ENCODE measurements at regions not wholly inside any gene's neighbourhood (a gene's known extent, or its start where the extent isn't known, plus 50 kb on each side); places are given as distances from the start of the nearest gene placed in this dataset.

DNA sequence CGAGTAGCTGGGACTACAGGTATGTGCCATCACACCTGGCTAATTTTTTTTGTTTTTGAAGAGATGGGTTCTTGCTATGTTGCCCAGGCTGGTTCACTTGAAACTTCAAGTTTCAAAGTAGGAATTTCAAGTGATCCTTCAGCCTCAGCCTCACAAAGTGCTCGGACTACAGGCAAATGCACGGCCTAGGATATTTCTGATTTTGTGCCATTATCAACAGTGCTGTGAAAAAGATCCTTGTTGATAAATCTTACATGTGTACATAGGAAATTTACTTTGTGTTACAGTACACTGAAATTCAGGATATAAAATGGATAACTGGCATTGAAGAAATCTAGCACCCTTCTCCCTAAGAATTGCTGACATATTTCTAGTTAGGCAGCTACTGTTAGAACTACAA is 184.6 kb upstream of the PRDM1 start:
- DNase-seq: no peak

DNA sequence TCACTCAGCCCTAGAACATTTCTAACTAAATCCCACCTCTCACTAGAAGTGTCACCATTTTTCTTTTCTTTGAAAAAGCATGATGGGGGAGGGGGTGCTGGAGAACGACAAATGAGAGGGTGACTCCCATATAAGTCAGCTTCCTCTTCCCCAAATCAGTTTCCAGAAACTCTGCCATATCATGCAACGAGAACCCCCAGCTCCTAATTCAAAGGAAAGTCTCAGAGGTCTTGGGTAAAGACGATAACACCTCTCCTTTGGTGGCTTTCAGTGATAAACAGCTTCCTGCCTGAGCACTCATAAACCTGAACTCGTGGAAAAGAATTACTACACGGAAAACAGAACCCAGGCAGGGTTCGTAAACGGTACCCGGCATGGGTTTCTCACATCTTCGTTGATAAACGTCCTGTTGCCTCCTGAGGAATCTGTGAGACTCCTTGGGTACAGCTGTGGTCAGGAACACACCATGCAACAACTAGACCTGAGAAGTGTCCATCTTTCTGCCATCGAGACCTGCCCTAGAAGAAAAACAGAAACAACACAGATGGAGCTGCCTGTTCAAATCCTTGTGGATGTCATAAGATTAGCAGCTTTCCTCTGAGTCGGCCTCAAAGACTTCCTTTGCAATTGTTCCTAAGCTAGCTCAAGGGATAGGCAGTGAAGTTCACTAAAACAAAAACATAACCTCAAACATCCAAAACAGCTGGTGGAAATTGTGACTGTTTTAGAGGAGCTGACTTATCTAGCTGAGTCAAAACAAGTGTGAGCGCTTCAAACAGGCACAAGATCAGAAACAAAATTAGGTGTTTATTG is 185.8 kb upstream of the PRDM1 start:
- no peak for DNase-seq

DNA sequence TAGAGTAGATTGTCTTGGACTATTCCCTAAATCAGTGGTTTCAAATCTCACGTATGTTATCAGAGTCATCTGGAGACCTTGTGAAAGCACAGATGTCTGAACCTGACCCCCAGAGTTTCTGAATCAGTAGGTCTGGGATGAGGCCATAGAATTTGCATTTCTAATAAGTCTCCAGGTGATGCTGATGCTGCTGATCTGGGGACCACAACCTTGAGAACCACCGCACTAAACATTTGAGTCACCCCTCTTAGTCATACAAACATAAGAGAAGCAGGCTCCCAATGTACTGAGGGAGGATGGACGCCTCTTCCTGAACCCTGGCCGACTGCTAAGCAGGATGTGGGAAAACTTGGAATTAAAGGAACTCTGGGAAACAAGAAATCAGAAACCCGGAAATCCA is 187.8 kb upstream of the PRDM1 start:
- no peak for DNase-seq

DNA sequence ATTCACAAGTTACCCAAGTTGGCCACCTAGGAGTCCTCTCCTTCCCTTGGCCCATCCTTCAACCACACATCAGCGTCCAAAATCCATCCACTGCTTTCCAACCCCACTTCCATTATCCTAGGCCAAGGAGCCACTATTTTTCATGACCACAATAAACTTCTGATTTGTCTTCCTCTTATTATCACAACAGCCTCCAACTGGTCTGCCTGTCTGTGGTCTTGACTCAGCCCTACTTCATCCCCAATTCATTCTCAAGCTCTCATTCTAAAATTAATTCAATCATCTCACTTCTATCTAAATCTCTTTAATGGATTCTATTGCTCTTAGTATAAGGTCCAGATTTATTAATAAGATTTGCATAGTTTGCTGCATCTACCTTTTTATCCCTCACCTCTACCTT is 189.0 kb upstream of the PRDM1 start:
- no peak for DNase-seq

DNA sequence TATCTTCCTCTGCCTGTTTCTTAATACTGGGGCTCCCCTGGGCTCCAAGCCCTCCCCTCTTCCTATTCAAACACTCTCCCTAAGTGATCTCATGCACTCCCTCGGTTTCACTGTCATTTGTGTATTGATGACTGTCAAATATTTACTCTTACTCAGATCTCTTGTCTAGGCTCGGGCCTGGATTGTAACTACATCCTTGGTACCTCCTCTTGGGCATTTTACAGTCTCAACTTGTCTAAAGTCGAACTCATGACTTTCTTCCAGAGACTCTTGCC is 189.4 kb upstream of the PRDM1 start:
- no peak for DNase-seq

DNA sequence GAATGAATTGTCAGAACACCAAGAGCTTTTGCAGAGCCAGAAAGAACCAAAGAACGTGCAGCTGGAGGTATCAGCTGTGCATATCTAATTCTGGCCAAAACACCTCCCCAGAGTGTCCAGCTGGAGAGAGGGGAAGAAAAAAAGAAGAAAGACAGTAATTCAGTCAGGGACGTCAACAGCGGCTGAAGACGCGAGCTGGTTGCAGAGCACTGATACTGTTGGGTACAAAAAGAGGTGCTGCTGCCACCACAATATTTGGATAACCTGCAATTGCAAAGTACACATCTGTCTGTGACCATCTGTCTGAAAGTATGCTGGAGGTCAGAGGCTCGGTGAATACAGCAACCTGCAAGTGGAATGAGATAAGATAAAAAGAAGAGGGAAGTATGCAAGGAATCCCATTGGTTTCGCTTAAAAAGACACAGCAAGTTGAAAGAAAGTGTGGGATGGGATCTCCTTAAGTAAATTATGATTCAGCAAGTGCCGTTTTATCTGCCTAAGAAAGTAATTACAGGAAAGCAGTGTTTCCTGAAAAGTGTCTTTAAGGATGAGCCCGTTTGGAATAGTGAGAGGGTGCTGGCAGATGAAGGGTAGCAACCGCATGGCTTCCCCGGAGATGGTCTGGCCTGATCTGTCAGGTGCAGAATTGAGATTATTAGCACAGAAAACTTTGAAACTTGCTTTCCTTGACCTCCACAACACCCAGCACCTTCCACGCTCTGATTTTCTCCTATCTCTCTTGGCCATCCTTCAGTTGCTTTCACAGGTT is 189.9 kb upstream of the PRDM1 start:
- no peak for DNase-seq

DNA sequence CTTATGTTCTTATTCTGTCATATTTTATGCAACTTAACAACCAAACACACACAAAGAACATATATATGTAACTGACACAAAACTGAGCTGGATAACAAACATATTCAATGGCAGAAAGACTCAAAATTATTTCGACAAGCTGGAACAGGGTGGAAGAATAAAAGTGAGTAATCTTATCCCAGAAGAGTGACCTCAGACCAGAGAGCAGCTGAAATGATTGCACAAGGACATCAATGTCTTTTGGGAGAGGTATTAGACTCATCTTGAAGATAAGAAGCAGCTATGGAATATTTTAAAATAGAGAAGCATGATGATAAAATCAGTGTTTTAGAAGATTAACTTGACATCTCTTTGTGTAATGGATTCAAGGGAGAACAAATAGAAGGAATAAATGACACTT is 191.6 kb upstream of the PRDM1 start:
- DNase-seq: no peak

DNA sequence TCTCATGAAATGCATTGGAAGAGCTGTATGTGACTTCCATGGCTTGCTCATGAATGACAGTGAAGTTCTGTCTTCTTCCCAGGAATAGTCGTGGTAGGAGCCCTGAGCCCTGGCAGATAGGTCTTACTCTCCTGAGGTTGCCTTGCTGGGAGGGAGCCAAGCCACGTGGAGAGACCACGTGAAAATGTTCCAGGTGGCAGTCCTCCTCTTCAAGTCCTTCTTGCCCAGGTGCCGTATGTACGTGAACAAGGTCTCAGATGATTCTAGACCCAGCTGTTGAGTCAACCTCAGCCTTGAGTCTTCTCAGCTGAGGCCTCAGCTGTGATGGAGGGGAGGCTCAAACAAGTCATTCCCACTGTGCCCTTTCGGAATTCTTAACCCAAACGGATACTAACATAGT is 192.4 kb upstream of the PRDM1 start:
- no peak for DNase-seq

DNA sequence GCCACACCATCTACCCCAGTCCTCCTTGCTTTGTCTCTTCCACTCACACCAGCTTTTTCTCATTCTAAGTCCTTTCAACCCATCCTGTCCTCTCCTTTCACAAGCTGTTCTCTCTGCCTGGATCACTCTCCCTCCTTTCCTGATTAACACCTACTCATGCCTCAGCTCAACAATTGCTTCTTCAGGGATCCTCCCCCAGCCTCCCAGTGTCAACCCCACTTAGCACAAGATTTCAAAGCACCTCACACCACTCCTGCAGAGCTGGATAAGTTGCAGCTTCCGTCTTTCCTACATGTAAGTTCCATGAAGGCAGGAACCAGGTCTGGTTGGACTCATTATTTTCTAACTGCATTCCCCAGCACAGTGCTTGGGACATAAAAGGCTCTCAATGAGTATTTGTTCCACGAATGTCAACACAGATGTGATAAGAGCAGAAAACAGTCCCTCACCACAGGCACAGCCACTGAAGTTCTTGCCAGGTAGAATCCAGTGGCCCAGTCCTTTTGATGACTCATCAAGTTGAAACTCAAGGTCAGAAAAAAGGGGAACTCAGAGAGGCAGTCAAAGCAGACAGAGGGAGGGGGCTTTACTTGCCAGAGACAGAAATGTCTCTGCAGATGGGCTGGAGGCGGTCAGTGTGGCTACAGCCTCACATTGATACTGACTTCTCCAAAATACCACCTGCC is 193.4 kb upstream of the PRDM1 start:
- DNase-seq: no peak

DNA sequence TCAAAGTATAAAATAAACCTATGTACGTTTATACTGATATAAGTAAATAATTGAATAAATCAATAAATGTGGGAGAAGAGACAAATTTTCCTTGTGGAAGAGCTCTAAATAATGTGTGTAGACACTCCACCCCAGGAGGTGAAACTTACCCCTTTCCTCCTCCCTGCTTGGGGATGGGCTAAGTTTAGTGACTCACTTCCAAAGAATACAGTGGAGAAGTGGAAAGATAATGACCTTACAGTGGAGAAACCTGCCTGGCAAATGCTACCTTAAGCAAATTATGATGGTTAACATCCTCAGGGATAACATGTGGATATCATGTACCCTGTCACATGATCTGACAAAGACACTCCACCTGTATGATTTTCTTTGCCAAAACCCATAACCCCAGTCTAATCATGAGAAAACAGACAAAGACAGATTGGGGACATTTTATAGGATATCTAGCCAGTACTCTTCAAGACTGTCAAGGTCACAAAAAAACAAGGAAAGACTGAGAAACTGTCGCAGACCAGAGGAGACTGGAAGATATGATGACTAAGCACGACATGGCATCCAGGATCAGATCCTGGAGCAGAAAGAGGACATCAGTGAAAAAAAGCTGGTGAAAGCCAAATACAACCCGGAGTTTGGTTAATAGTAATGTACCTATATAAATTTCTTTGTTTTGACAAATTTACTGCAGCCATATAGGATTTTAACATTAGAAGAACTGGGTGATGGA is 195.5 kb upstream of the PRDM1 start:
- no peak for DNase-seq

DNA sequence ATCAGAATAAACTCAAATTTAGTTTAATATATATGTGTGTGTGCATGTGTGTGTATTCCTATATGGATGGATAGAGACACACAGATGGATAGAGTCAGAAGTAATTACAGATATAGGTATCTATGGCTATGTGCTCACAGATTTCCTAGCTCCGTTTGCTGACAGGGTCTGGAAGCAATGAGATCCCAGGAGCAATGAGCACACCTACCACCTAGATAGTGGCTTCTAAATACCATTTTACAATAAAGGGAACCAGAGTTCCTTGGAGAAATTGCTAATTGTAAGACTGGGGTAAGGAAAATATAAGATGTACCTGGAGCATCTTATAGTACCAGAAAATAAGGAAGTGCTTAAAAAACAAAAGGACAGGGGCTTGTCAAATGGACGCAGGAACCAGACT is 196.2 kb upstream of the PRDM1 start:
- no peak for DNase-seq

DNA sequence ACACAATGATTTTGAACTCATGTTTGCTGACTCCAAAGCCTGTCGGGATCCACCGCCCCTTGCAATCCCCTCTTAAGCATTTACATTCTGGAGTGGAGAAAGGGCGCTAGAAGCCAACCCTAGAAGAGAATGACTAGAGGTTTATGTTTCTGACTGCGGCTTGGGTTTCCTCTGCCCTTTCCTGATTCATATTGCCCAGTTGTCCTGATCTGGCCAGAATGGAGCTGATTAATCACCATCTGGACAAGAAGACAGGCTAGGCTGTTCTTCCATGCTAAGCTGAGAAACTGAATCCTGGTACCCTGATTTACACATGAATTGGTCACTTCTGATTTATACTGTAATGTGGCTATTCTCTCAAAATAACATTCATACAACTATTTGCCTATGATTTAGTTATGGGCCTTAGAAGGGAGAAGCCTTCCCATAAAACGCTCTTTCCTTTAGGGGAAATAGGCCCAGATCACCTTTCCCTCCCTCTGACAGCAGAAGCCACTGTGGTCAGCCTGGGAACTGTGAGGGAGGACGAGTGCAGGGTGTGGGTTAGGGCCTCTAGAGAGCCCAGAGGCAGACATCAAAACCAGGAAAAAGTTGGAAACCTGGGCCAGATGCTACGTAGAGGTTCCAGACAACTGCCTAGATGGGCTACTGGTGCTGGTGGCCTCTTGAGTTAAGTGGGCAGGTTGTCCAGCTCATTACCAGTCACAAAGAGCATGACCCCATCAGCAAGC is 199.2 kb upstream of the PRDM1 start:
- DNase-seq: no peak

DNA sequence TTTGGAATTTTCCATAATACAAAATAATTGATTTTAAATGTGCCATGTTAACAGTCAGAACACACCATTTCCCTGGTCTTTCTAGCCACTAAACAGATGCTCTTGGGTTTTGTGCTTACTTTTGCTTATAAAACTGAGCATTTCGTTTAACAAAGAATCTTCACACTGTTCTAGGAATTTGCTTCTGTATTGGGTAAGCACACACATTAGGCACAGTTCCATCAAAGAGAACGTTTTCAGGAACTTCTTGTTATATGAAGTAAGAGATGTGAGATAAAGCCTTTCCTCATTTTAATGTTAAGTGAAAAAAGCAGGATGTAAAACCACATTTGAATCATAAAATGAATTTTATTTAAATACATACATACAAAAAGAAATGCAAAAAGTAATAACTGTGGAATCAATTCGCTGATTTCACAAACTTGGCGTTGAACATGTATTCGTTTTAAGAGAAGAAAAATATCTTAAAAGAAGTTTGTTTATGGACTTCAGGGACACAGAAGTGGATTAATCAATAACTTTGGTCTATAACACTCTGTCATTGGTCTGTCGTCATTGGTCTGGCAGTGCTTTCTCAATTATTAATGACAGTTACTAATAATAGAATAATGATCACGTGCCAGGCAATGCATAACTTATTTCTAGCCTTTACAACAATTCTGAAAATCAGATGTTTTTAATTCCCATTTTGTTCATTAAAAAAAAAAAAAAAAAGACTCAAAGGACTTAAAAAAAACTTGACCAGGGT is 199.9 kb upstream of the PRDM1 start:
- DNase-seq: no peak

DNA sequence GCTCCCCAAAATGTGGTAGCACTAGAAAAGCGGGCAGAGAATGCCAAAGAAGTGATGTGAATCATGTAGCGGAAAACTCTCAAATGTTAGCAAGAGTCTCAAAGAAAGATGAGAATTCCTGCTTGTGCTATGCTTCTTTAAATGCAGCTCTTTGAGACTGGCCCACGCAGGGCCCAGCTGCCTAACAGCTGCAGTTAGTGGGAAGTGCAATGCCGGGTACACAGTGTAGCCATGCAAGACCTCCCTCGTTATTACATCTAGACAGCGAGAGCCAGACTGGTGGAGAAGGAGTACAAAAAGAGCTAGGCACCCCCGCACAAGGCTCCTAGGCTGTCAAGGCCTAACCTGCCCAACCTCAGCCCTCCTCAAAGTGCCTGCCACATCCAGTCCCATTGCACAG is 201.7 kb upstream of the PRDM1 start:
- no peak for DNase-seq

DNA sequence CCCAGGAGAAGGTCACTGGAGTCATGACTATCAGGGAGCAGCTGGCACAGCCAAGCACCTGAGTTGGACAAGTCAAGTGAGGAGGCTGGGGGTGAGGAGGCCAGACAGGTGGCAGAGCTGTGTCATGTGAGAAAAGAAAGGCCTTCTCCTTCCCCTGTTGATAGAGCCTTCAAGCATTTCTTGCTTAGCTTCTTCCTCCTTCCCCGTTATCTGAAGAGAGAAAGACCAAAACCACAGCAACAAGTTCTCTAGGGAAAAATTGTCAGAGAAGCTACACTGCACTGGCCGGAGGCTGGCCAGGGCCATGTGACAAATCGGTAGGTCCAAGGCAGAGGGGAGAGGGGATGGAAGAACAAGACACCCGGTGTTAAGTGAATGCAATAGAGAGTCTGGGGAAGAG is 202.1 kb upstream of the PRDM1 start:
- no peak for DNase-seq

DNA sequence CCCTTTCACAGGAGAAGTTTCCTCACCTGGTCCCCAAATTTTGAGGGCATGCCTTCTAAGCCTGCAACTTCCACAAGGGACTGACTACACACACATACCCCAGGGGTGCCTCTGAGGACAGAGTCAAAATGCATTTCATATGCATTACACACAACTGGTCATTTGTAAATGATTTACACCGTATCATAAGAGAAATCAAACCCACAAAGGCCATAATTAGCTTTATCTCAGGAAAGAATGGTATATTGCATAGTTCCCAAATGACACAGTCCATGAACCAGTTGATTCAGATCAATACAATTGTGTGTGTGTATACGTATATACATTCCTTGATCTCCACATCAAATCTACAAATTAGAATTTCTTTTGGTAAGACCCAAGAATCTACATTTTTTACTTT is 203.3 kb upstream of the PRDM1 start:
- no peak for DNase-seq

DNA sequence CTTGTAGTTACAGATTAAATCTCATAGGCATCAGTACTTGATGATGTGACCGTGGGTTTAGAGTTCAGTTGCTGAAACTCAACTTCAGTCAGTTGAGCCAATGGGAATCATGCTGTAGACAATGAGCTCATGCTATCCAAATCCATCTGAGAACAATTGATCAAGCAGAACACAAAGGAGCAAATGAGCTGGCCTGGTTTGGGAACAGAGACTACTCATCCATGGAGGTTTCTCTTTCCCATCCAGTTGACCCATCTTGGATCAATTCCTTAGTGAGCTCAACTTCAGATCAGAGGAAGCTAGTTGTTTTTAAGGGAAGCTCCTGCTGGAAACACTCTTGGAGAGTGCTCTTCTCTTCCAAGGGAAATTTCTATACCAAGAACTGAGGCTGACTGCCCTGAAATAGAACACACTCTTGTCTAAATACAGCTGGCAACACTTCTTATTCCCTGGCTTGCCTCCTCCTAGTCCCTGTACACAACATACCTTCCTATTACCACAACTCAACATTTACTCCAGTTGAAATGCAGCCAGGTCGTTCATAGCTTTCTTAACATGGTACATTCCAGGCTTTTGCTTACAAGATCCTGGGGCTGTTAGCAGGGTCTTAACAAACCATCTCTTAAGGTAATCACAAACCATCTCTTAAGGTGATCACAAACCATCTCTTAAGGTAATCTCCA is 203.9 kb upstream of the PRDM1 start:
- DNase-seq: no peak

DNA sequence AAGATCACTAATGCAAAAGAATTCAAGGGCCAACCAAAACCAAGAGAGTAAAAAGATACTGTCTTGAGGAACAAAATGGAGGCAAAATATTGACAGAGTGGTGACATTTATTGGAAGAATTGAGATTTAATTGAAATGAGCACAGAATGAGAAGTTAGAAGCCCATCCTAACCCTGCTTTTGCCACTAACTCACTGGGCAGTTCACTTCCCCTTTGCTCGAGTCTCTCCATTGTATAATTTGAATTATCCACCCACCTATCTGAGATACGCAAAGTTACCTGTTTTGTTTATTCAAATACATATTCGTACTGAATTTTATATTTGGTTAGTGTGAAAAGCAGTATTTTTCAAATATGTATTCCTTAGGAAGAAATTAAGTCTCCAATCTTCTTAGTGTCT is 204.5 kb upstream of the PRDM1 start:
- DNase-seq: no peak

DNA sequence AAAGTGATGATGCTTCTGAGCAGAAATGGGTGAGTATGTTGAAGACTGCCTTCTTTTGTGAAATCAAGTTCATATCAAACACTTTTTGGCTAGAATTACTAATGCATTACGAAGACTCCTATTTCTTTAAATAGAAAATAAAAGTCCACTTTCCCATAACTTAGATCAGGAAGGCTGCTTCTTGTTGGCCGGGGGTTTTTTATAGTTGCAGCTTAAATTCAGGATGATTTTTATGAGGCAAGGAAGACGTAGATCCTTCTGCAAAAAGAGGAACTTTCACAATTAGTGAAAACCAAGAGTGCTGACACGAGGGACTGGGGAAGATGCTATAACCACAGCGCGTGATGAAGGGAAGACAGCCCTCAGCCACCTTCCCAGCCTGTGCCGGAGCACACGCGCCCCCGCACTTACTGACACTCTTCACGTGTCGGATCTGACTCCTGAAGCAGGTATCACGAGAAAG is 206.1 kb upstream of the PRDM1 start:
- DNase-seq: no peak

DNA sequence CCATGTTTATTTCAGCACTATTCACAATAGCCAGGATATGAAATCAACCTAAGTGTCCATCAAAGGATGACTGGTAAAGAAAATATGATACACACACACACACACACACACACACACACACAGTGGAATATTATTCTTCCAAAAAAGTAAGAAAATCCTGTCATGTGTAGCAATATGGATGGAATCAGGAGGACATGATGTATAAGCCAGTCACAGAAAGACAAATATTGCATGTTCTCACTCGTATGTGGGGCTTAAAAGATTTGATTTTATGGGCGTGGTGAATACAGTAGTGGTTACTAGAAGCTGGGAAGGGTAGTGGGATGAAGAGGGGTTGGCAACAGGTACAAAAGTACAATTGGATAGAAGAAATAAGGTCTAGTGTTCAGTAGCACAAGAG is 207.0 kb upstream of the PRDM1 start:
- DNase-seq: no peak

DNA sequence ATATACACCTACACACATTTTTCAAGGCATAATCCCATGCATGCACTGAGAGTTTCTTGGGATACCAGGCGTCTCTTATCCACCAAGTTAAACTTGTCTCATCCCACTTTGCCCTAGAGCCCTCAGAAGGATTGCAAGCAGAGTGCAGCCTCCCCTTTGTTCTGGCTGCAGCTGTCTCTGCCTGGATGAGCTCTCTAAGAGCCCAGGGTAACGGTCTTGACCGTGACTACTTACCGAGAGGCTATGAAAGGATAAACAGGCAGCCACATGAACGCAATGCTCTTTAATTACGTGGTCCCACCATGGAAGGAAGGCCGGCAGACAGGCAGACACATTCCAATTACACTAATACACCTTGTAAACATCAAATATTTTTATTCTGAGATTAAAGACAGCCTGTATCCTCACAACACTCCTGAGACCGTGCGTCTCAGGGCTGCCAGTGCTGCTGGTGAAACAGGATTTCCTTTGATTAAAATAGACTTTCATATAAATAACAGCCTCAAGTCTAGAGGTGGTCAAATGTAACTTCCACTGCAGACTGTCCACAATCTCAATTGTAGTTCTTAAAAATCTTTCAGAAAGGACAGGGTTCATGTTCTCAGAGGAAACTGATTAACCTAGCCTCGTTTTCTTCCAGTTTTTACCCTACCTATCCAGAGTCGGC is 210.0 kb upstream of the PRDM1 start:
- DNase-seq: no peak

Data from NCI-H524 (cell line).